H9 (cell line): ENCODE measurements at regions not wholly inside any gene's neighbourhood (a gene's known extent, or its start where the extent isn't known, plus 50 kb on each side); places are given as distances from the start of the nearest gene placed in this dataset.

Source experiments
- DNase-seq: peaks from one replicate; pipeline ENCODE4 v3.0.0-alpha.2; 2017
- H2AFZ ChIP-seq: one replicate; pipeline ENCODE4 v1.6.1; 2013; ENCODE audit warnings: mild to moderate bottlenecking, low read length, control low read depth, moderate library complexity
- H2AK5ac ChIP-seq: 2 replicates; pipeline ENCODE4 v1.6.1; 2013; ENCODE audit warnings: low read length, control low read depth, mixed read lengths; ENCODE audit not compliant: insufficient read length
- H2BK120ac ChIP-seq: one replicate; pipeline ENCODE4 v1.6.1; 2013; ENCODE audit warnings: low read depth, mild to moderate bottlenecking, low read length, control low read depth, inconsistent platforms; ENCODE audit not compliant: poor library complexity, severe bottlenecking
- H2BK12ac ChIP-seq: 2 replicates; pipeline ENCODE4 v1.6.1; 2013; ENCODE audit warnings: low read length, control low read depth, mixed read lengths, low read depth; ENCODE audit not compliant: insufficient read length
- H2BK15ac ChIP-seq: 2 replicates; pipeline ENCODE4 v1.6.1; 2013; ENCODE audit warnings: low read depth, low read length, control low read depth
- H2BK20ac ChIP-seq: one replicate; pipeline ENCODE4 v1.6.1; 2013; ENCODE audit warnings: low read depth, mild to moderate bottlenecking, low read length, control low read depth, inconsistent platforms; ENCODE audit not compliant: poor library complexity, severe bottlenecking
- H2BK5ac ChIP-seq: 2 replicates; pipeline ENCODE4 v1.6.1; 2013; ENCODE audit warnings: low read length, control low read depth, mixed read lengths; ENCODE audit not compliant: insufficient read length
- H3K14ac ChIP-seq: 2 replicates; pipeline ENCODE4 v1.6.1; 2013; ENCODE audit warnings: low read length, control low read depth; ENCODE audit not compliant: insufficient read depth
- H3K18ac ChIP-seq: 2 replicates; pipeline ENCODE4 v1.6.1; 2013; ENCODE audit warnings: low read depth, mild to moderate bottlenecking, mixed read lengths, low read length, control low read depth; ENCODE audit not compliant: insufficient read length
- H3K23ac ChIP-seq: 2 replicates; pipeline ENCODE4 v1.6.1; 2013; ENCODE audit warnings: low read length, control low read depth, mixed read lengths, low read depth; ENCODE audit not compliant: insufficient read length
- H3K23me2 ChIP-seq: 2 replicates; pipeline ENCODE4 v1.6.1; 2013; ENCODE audit warnings: low read depth, mild to moderate bottlenecking, mixed read lengths, low read length, control low read depth; ENCODE audit not compliant: insufficient read length, poor library complexity, severe bottlenecking
- H3K27ac ChIP-seq: 2 replicates; pipeline ENCODE4 v1.5.1; 2013; ENCODE audit warnings: low read length, control low read depth, mixed read lengths, low read depth; ENCODE audit not compliant: insufficient read length
- H3K27me3 ChIP-seq: 2 replicates; pipeline ENCODE4 v1.6.1; 2013; ENCODE audit warnings: low read length, control low read depth, inconsistent platforms; ENCODE audit not compliant: insufficient read depth
- H3K4ac ChIP-seq: 2 replicates; pipeline ENCODE4 v1.6.1; 2013; ENCODE audit warnings: low read depth, mild to moderate bottlenecking, control low read depth, inconsistent platforms, low read length, moderate library complexity
- H3K4me1 ChIP-seq: 2 replicates; pipeline ENCODE4 v1.6.1; 2013; ENCODE audit warnings: low read length, control low read depth, inconsistent platforms; ENCODE audit not compliant: insufficient read depth
- H3K4me2 ChIP-seq: 2 replicates; pipeline ENCODE4 v1.6.1; 2013; ENCODE audit warnings: low read length, control low read depth, mixed read lengths; ENCODE audit not compliant: insufficient read length, insufficient read depth
- H3K56ac ChIP-seq: 2 replicates; pipeline ENCODE4 v1.6.1; 2013; ENCODE audit warnings: low read depth, mild to moderate bottlenecking, mixed read lengths, low read length, control low read depth; ENCODE audit not compliant: insufficient read length
- H3K79me1 ChIP-seq: 2 replicates; pipeline ENCODE4 v1.6.1; 2013; ENCODE audit warnings: low read depth, mild to moderate bottlenecking, moderate library complexity, low read length, control low read depth, inconsistent platforms; ENCODE audit not compliant: insufficient read depth, poor library complexity, severe bottlenecking
- H3K79me2 ChIP-seq: 2 replicates; pipeline ENCODE4 v1.6.1; 2013; ENCODE audit warnings: low read length, control low read depth, inconsistent platforms; ENCODE audit not compliant: insufficient read depth
- H3K9ac ChIP-seq: 2 replicates; pipeline ENCODE4 v1.6.1; 2013; ENCODE audit warnings: low read length, control low read depth, mixed read lengths; ENCODE audit not compliant: insufficient read length; ENCODE audit errors: extremely low read depth
- H3K9me3 ChIP-seq: one replicate; pipeline ENCODE4 v1.6.1; 2013; ENCODE audit warnings: low read depth, low read length, inconsistent platforms; ENCODE audit not compliant: control insufficient read depth
- H3T11ph ChIP-seq: one replicate; pipeline ENCODE4 v1.6.1; 2013; ENCODE audit warnings: mild to moderate bottlenecking, low read length, control low read depth, inconsistent platforms
- H4K20me1 ChIP-seq: one replicate; pipeline ENCODE4 v1.6.1; 2013; ENCODE audit not compliant: control insufficient read depth, insufficient read length, insufficient read depth
- H4K5ac ChIP-seq: 2 replicates; pipeline ENCODE4 v1.6.1; 2013; ENCODE audit warnings: low read depth, mild to moderate bottlenecking, mixed read lengths, low read length, control low read depth; ENCODE audit not compliant: insufficient read length
- H4K8ac ChIP-seq: replicated peaks from 2 replicates; pipeline ENCODE4 v1.6.1; 2013; ENCODE audit warnings: low read length, control low read depth, mixed read lengths, low read depth; ENCODE audit not compliant: insufficient read length
- H4K91ac ChIP-seq: 2 replicates; pipeline ENCODE4 v1.6.1; 2013; ENCODE audit warnings: low read depth, mild to moderate bottlenecking, moderate library complexity, mixed read lengths, low read length, control low read depth; ENCODE audit not compliant: insufficient read length
- H3K27ac Mint-ChIP-seq, 3 experiments: 2 replicates in 2 of 3; 3 replicates in 1 of 3; pipeline ENCODE4 v1.8.0; 2020 to 2021; ENCODE audit warnings: mixed read lengths in 3 of 3, mild to moderate bottlenecking in 1 of 3, moderate library complexity in 1 of 3
- H3K27me3 Mint-ChIP-seq: 2 replicates; pipeline ENCODE4 v1.8.0; 2021; ENCODE audit warnings: low read depth, mild to moderate bottlenecking, moderate library complexity, mixed read lengths
- H3K36me3 Mint-ChIP-seq, 3 experiments: 2 replicates in 2 of 3; 3 replicates in 1 of 3; pipeline ENCODE4 v1.8.0; 2020 to 2021; ENCODE audit warnings: low read depth in 3 of 3, mixed read lengths in 3 of 3; ENCODE audit not compliant: insufficient read depth in 1 of 3
- H3K4me1 Mint-ChIP-seq, 2 experiments: 2 replicates each; pipeline ENCODE4 v1.8.0; 2020; ENCODE audit warnings: mixed read lengths in 2 of 2
- H3K4me3 Mint-ChIP-seq, 2 experiments: 2 replicates in 1 of 2; 3 replicates in 1 of 2; pipeline ENCODE4 v1.8.0; 2020 to 2021; ENCODE audit warnings: mild to moderate bottlenecking in 2 of 2, mixed read lengths in 2 of 2, moderate library complexity in 1 of 2
- H3K9me3 Mint-ChIP-seq, 2 experiments: 2 replicates in 1 of 2; 3 replicates in 1 of 2; pipeline ENCODE4 v1.8.0; 2020; ENCODE audit warnings: mild to moderate bottlenecking in 2 of 2, mixed read lengths in 2 of 2, moderate library complexity in 1 of 2
- CTCF ChIP-seq: fragments of 200-600 bp; sonication (generic); conservative IDR thresholded peaks from 3 replicates; pipeline ENCODE4 v1.8.0; 2021; ENCODE audit warnings: antibody characterized with exemption, mild to moderate bottlenecking

GRCh38 chr3:10732292-10732691 lies 83.7 kb upstream of the SLC6A11 start:
- Histone ChIP-seq H2BK15ac (no peak overlapping the region), H3K27me3 (no peaks in the 10 kb centered on the region), H4K5ac (no peak overlapping the region), H3K79me2 (no peaks in the 10 kb centered on the region), H3K4ac (no peak overlapping the region), H3K18ac (no peak overlapping the region), H2AFZ (no peak overlapping the region), H4K8ac (no peak overlapping the region), H3K9ac (no peak overlapping the region), H3K4me1 (no peaks in the 10 kb centered on the region), H3K23me2 (no peaks in the 10 kb centered on the region), H2BK20ac (no peak overlapping the region), H3K56ac (no peak overlapping the region), H2BK5ac (no peak overlapping the region), H3K9me3 (no peaks in the 10 kb centered on the region), H3K79me1 (no peaks in the 10 kb centered on the region), H3T11ph (no peak overlapping the region), H2AK5ac (no peak overlapping the region), H4K91ac (no peak overlapping the region), H2BK12ac (no peak overlapping the region), H3K14ac (no peak overlapping the region), H3K4me2 (no peak overlapping the region), H4K20me1 (no peaks in the 10 kb centered on the region), H3K23ac (no peak overlapping the region), H3K27ac (no peak overlapping the region), H2BK120ac (no peak overlapping the region)
- no peak for DNase-seq
- peaks cover 28 to 34% of the 10 kb centered on the region in 2 experiments for H3K9me3 Mint-ChIP-seq
- H3K4me1 Mint-ChIP-seq = peaks cover 6 to 12% of the 10 kb centered on the region in 2 experiments
- H3K4me3 Mint-ChIP-seq = no peak overlapping the region
- H3K36me3 Mint-ChIP-seq = no peaks in the 10 kb centered on the region; a peak in 3 of 7 replicates
- TF ChIP-seq CTCF = no peak
- H3K27ac Mint-ChIP-seq = no peak overlapping the region
- H3K27me3 Mint-ChIP-seq = peaks cover 30% of the 10 kb centered on the region
